ENCODE measurements at regions not wholly inside any gene's neighbourhood (a gene's known extent, or its start where the extent isn't known, plus 50 kb on each side); places are given as distances from the start of the nearest gene placed in this dataset.

DNA sequence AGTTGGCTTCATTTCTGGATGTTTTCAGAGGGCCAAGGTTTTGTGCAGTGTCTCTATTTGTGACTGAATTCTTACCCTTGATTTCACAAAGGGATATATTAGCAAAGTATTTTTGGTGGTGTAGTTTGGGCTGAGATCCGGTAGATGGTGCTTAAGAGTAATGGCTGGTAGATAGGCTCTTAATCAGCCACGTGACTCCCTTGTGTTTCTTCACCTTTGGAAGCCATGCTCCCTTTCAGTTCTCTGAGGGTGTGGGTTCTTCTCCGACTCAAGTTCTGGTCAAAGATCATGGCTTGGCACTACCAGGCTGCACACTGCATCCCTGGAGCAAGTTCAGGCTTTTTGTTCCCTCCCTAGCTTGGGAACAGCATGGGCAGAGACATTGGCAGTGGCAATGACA lies 887.3 kb downstream of the CDH8 start:
- TF ChIP-seq, protein P1, sequence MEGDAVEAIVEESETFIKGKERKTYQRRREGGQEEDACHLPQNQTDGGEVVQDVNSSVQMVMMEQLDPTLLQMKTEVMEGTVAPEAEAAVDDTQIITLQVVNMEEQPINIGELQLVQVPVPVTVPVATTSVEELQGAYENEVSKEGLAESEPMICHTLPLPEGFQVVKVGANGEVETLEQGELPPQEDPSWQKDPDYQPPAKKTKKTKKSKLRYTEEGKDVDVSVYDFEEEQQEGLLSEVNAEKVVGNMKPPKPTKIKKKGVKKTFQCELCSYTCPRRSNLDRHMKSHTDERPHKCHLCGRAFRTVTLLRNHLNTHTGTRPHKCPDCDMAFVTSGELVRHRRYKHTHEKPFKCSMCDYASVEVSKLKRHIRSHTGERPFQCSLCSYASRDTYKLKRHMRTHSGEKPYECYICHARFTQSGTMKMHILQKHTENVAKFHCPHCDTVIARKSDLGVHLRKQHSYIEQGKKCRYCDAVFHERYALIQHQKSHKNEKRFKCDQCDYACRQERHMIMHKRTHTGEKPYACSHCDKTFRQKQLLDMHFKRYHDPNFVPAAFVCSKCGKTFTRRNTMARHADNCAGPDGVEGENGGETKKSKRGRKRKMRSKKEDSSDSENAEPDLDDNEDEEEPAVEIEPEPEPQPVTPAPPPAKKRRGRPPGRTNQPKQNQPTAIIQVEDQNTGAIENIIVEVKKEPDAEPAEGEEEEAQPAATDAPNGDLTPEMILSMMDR (CRISPR knock-in tag; IDR thresholded peaks at IDR 0.05) = peak; percentile 9; the same call in 1 of the 2 replicates
- TF ChIP-seq RARG (CRISPR knock-in tag; IDR thresholded peaks at IDR 0.05; ENCODE audit: low read depth) (no peak), POLR2A (IDR thresholded peaks at IDR 0.05; ENCODE audit: insufficient read depth in 1 of 2, low read depth in 2 of 2, low read length in 2 of 2) (no peak), ZNF317 (CRISPR knock-in tag; IDR thresholded peaks at IDR 0.05) (no peak), MTF1 (CRISPR knock-in tag; IDR thresholded peaks at IDR 0.05) (no peak), KLF13 (CRISPR knock-in tag; IDR thresholded peaks at IDR 0.05) (no peak), ASH2L (IDR thresholded peaks at IDR 0.05; ENCODE audit: insufficient read length, low read depth, low read length) (no peak), SIN3A (IDR thresholded peaks at IDR 0.05; ENCODE audit: borderline replicate concordance, low read depth, low read length) (no peak), ZNF788 (CRISPR knock-in tag; IDR thresholded peaks at IDR 0.05; ENCODE audit: borderline replicate concordance) (no peak), SP1 (IDR thresholded peaks at IDR 0.05) (no peak), SP1 (CRISPR knock-in tag; IDR thresholded peaks at IDR 0.05) (no peak)
- TF ChIP-seq, protein P2, sequence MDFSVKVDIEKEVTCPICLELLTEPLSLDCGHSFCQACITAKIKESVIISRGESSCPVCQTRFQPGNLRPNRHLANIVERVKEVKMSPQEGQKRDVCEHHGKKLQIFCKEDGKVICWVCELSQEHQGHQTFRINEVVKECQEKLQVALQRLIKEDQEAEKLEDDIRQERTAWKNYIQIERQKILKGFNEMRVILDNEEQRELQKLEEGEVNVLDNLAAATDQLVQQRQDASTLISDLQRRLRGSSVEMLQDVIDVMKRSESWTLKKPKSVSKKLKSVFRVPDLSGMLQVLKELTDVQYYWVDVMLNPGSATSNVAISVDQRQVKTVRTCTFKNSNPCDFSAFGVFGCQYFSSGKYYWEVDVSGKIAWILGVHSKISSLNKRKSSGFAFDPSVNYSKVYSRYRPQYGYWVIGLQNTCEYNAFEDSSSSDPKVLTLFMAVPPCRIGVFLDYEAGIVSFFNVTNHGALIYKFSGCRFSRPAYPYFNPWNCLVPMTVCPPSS (IDR thresholded peaks at IDR 0.05) = no peak
- TF ChIP-seq, protein P3, sequence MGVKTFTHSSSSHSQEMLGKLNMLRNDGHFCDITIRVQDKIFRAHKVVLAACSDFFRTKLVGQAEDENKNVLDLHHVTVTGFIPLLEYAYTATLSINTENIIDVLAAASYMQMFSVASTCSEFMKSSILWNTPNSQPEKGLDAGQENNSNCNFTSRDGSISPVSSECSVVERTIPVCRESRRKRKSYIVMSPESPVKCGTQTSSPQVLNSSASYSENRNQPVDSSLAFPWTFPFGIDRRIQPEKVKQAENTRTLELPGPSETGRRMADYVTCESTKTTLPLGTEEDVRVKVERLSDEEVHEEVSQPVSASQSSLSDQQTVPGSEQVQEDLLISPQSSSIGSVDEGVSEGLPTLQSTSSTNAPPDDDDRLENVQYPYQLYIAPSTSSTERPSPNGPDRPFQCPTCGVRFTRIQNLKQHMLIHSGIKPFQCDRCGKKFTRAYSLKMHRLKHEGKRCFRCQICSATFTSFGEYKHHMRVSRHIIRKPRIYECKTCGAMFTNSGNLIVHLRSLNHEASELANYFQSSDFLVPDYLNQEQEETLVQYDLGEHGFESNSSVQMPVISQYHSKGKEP (CRISPR knock-in tag; IDR thresholded peaks at IDR 0.05) = no peak

All from HepG2 (cell line).